Activated CD8-positive, alpha-beta memory T cell treated with anti-CD3 and anti-CD28 coated beads, Interleukin-2, amount 50 U/mL, for 48 hours (primary cell): ENCODE measurements at regions not wholly inside any gene's neighbourhood (a gene's known extent, or its start where the extent isn't known, plus 50 kb on each side); places are given as distances from the start of the nearest gene placed in this dataset.
"Not testable (repeated sequence)": the region's sequence is repeated elsewhere in the genome, so short reads cannot be mapped to it uniquely, and the experiment has no call there.

Source experiments
- DNase-seq: peaks from one replicate; pipeline ENCODE4 v3.0.0-alpha.2; 2020

GRCh38 chr15:62218841-62219240 is 53.8 kb upstream of the C2CD4B start:
- no peak for DNase-seq

DNA sequence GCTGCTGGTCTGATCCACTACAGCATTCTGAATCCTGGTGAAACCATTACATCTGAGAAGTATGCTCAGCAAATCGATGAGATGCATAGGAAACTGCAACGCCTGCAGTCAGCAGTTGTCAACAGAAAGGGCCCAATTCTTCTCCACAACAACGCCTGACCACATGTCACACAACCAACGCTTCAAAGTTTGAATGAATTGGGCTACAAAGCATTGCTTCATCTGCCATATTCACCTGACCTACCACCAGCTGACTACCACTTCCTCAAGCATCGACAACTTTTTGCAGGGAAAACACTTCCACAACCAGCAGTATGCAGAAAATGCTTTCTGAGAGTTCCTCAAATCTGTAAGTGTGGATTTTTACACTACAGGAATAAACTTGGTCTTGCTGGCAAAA is 54.7 kb upstream of the C2CD4B start:
- DNase-seq, result no peak

GRCh38 chr15:62223020-62223419 is 57.9 kb upstream of the C2CD4B start:
- DNase-seq, result no peak

DNA sequence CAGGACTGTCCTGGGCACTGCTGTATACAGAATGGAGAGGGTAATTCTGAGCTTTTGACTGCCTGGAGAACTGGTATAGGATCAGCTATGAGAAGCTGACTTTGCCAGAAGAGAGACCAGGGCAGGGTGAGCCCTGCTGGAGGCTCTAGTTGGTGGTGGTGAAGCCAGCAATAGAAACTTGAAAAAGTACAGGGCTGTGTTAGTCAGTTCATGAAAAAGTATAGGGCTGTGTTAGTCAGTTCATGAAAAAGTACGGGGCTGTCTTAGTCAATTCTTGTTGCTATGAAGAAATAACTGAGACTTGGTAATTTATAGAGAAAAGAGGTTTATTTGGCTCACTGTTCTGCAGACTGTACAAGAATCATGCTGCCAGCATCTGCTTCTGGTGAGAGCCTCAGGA is 63.5 kb upstream of the C2CD4B start:
- DNase-seq, result no peak

DNA sequence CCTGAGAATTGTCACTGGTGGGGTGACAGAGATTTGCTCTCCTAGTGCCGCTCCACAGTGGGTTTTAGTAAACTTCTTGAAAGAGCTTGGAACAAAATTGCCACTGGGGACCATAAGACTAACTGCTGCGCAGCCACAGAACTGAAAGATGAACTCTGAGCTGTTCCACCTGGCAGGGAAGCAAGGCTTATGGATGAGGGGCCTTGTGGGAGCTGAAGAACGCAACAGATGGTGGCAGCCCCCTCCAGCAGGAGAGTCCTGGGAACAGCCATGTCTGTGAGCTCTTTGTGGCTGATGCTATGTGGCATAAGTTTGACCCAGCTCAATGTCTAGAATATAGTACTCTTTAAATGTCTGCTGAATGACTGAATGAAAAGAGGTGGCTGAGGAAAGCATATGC is 66.8 kb upstream of the C2CD4B start:
- no peak for DNase-seq

DNA sequence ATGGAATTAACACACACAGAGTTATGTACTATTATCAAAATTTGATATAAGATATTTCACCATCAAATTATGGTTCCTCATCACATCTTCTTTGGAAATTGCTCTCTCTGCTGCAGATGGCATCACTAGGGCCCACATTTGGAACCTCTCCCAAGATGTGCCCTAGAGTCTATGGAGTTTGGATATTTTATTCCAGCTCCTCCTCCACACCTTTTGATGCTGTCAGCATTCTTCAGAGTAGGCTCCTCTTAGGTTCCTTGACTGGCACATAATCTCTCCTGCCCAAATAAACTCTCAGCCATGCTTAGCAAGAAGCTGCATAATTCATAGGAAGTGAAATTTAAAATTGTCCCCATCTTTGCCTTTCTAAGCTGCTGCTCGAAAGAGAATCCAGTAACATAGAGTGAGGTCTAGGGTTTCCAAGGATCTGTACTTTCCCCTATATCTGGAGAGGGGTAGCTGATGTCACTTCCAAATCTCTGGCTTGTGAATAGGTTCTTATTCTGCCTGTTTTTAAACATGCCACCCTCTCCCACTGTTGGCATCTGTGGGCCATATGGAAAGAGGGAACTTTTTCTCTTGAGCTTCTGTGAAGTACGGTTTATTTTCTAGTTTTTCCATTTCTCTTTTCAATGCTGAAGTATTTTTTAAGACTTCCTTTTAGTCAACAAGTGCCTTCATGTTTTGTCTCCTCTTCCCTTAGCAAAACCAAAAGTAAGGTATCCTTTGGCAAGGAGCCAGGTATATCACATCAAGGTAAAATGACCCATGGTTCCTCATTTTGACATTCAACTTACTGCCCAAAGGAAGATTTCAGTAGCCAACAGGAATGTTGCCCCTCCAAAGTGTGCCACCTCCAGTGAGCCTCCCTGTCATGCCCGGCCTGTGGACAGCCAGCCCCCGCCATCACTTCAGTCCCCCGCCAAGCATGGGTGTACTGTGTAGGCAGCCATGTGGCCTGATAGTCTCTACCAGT is 75.3 kb upstream of the C2CD4B start:
- DNase-seq, result no peak

GRCh38 chr15:62241135-62241770 is 76.2 kb upstream of the C2CD4B start:
- DNase-seq, result no peak

DNA sequence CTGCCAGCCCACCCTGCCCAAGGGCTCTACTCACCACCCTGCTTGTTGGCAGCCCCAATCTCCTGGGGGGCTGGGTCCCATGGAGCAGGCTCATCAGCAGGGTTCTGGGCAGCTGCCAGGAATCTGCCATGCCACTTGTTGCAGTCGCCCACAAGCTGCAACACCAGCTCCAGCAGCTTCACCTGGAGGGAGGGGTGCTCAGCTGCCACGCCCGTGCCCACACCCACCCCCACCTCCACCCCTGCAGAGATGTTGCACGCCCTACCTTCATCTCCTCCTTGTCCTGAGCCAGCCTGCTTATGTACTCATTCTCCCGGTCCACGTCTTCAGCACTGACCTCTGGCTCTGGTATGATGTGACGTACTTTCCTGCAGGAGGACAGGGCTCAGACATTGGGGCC is 77.9 kb upstream of the C2CD4B start:
- no peak for DNase-seq

- no peak for DNase-seq
Observed at GRCh38 chr15:62244762-62245161, 79.7 kb upstream of the C2CD4B start.

DNA sequence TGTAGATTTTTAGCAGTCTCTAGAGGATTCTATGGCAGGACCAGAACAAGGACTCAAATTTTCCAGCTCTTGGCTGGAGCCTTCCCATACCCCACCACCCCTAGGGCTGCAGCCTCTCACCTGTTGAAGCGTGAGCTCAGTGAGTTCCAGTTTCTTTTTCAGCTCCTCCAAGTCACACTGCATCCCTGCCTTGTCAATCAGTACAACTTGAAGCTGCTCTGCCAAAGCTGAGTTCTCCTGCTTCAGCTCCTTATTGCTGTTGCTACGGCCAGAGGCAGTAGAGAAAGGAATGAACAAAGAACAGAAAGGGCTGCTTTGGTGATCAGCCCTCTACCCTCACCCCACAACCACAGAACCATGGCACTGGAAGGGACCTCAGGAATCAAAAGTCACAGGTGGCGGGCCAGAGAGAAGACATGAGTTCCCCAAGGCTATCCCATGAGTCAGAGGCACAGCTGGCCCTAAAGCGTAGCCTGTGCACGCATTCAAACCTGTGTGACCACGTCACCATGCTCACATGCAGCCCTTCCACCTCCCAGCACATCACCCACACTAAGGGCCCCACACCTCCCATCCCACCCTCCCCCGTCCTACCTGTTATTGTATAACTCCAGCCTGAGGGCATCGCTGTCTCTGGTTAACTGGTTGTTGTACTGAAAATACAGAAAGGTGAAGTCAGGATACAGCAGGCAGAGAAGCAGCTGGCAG is 83.3 kb upstream of the C2CD4B start:
- no peak for DNase-seq

- DNase-seq, result no peak
Observed at GRCh38 chr15:62249501-62249900, 84.4 kb upstream of the C2CD4B start.

DNA sequence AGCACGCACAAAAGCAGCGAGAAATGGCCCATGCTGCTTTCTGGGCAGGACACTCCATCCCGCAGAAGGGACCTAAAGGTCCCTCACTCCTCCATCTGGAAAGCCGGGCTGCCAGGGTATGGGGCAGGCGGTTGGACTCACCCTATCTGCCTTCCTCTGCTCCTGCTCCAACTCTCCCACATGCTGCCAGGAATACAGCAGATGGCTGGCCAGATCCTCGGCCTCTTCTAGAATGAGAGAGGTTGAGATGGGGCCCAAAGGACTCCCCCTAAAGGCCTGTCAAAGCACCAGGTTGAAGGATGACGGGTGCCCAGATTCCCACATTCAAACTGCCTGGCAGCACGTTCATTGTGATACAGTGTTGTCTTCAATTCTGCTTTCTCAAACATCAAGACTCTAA is 85.1 kb upstream of the C2CD4B start:
- no peak for DNase-seq

DNA sequence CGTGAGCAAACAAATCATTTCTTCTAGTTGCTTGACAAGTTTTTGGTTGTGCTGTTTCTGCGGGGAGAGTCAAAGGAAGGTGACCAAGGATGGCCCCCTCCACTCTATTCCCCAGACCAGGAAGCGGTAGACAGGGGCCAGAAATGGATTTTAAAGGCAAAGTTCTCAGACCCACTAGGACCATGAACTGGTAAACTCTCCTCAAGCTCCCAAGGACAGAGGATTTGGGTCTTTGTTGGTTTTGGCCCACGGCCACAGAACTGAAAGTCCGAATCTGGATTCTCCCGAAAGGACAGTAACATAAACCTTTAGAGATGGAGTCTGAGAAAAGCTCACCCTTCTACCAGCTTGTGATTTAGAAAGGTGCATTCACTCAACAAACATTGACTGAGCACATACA is 85.9 kb upstream of the C2CD4B start:
- no peak for DNase-seq

DNA sequence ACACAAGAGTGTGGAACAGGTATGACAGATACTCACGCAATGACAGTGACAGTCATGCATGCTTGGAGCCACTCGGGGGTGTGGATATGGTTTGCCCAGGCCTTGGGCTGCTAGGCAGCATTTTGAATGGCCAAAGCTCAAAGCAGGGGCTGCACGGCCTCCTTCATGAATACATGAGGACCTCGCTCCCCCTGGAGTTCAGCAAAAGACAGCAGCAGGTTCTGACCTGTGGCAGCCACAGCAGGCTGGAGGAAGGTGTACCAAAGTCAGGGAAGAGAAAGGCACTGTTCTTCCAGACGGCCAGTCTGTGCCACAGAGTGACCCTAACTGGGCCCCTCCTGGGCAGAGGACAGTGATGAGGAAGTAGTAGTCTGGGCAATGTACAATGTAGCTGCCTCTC is 88.2 kb upstream of the C2CD4B start:
- DNase-seq, result no peak

DNA sequence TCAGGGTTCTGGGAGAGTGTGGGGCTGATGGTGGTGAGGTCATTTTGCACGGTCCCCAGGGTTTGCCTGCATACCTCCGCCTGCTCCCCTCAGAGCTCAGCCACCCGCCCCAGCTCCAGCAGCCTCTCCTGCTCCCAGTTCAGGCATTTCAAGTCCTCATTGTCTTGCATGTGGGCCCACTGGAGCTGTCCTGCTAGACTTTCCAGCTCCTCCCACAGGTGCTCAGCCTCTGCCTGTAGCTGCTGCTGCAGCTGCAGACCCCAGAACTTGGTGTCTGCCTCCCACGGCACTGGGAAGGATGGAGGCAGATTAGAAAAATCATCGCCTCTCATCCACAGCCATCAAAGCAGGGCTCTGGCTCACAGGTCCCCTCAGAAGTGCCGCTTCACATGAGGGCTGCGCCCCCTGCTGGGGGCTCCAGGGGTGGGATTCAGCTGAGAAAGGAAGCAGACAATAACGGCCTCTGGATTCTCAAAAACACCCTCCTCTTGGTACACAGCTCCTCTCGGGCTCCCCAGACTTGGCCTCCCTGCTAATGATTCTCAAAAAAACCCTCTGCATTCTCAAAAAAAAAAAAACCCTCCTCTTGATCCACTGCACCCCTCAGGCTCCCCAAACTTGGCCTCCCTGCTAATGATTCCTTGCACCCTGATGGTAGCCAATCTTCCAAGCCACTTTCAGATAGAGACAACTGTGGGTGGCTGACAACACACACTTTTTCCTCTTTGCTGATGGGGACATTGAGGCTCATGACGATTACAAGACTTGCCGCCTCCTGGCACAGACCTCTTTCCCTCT is 89.3 kb upstream of the C2CD4B start:
- peak; percentile 91 for DNase-seq

GRCh38 chr15:62256430-62256829 is 91.3 kb upstream of the C2CD4B start:
- DNase-seq, result not testable (repeated sequence)

- DNase-seq, result no peak
Observed at GRCh38 chr15:62257996-62258521, 93.0 kb upstream of the C2CD4B start.

- no peak for DNase-seq
Observed at GRCh38 chr15:62262305-62262941, 97.3 kb upstream of the C2CD4B start.

GRCh38 chr15:62264196-62264595 is 99.1 kb upstream of the C2CD4B start:
- no peak for DNase-seq

GRCh38 chr15:62269504-62269903 is 104.4 kb upstream of the C2CD4B start:
- DNase-seq, result no peak

GRCh38 chr15:62270216-62270921 is 105.3 kb upstream of the C2CD4B start:
- DNase-seq, result no peak
